ENCODE measurements at regions not wholly inside any gene's neighbourhood (a gene's known extent, or its start where the extent isn't known, plus 50 kb on each side); places are given as distances from the start of the nearest gene placed in this dataset.

- TF ChIP-seq FOXA1 (IDR thresholded peaks at IDR 0.05) (no peak), FOXM1 (IDR thresholded peaks at IDR 0.05; ENCODE audit: borderline replicate concordance) (no peak), ELF4 (IDR thresholded peaks at IDR 0.05) (no peak), SP1 (IDR thresholded peaks at IDR 0.05) (no peak), ZNF384 (IDR thresholded peaks at IDR 0.05) (no peak), LEF1 (IDR thresholded peaks at IDR 0.05; ENCODE audit: borderline replicate concordance) (no peak), ARNT (IDR thresholded peaks at IDR 0.05) (no peak), BHLHE40 (IDR thresholded peaks at IDR 0.05; ENCODE audit: borderline replicate concordance) (no peak), SUZ12 (IDR thresholded peaks at IDR 0.05) (no peak), PKNOX1 (IDR thresholded peaks at IDR 0.05) (no peak)
These were observed 309.8 kb upstream of the CNTN5 start for GRCh38 chr11:98710986-98711385.
